ENCODE measurements at regions not wholly inside any gene's neighbourhood (a gene's known extent, or its start where the extent isn't known, plus 50 kb on each side); places are given as distances from the start of the nearest gene placed in this dataset.

GRCh38 chr17:52298881-52299280, 140.4 kb upstream of the CA10 start:
- TF ChIP-seq CTCF (conservative IDR thresholded peaks at IDR 0.05; ENCODE audit: low read depth, low read length): no peak
- TF ChIP-seq EZH2 (IDR thresholded peaks at IDR 0.05; ENCODE audit: borderline replicate concordance, low read depth, low read length, poor library complexity, severe bottlenecking): no peak

Data from A673 (cell line).